GM21825 (cell line): ENCODE measurements at regions not wholly inside any gene's neighbourhood (a gene's known extent, or its start where the extent isn't known, plus 50 kb on each side); places are given as distances from the start of the nearest gene placed in this dataset.
"Not testable (repeated sequence)": the region's sequence is repeated elsewhere in the genome, so short reads cannot be mapped to it uniquely, and the experiment has no call there.

Source experiments
- ATAC-seq: cut with Tn5 transposase; IDR thresholded peaks from one replicate; pipeline ENCODE4 v1.9.1; 2021; ENCODE audit warnings: mild to moderate bottlenecking, moderate library complexity; ENCODE audit not compliant: unreplicated experiment

DNA sequence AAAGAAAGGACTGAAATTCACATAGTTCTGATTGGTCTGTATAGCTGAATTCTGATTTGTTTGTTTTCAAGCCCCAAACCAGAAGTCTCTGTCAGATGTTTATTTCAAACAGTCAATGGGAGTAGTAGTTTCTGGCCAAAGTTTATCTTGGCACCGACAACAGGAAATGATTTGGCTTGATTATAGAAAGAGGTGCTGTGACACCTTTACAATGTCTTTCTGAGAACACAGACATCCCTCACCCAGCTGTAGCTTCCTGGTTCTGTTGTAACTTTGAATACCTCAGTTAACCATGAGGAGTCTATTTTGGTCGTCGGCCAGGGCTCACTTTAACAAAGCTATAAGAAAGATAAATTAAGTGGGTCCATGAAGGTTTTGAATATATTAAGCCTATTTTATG, 545.0 kb upstream of the ZNF804A start:
- no peak for ATAC-seq

DNA sequence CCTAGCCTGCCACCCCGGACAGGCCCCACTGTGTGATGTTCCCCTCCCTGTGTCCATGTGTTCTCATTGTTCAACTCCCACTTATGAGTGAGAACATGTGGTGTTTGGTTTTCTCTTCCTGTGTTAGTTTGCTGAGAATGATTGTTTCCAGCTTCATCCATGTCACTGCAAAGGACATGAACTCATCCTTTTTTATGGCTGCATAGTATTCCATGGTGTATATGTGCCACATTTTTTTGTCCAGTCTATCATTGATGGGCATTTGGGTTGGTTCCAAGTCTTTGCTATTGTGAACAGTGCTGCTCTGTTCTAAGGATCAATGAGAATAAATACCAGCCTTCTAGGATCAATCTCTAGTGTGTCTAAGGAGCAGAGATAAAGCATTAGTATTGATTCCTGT, 543.9 kb upstream of the ZNF804A start:
- ATAC-seq = not testable (repeated sequence)

DNA sequence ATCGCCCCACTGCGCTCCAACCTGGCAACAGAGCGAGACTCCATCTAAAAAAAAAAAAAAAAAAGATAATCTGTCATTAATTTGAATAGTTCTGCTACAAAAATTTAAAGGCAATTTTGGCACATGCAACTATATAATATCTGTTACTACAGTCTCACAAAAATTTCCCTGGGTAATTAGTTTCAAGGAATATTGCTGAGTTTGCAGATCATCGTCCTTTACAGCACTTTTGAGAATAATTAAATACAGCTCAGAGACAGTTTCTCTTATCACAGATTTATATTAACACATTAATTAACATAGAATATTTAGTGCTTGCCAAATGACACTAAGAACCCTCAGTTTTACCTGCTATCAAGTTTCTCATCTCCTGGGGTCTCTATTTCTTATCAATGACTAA, 540.4 kb upstream of the ZNF804A start:
- no peak for ATAC-seq

DNA sequence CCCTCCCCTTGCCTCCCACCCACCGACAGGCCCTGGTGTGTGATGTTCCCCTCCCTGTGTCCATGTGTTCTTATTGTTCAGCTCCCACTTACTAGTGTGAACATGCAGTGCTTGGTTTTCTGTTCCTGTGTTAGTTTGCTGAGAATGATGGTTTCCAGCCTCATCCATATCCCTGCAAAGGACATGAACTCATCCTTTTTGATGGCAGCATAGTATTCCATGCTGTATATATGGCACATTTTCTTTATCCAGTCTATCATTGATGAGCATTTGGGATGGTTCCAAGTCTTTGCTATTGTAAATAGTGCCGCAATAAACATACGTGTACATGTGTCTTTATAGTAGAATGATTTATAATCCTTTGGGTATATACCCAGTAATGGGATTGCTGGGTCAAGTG, 538.1 kb upstream of the ZNF804A start:
- ATAC-seq = not testable (repeated sequence)

DNA sequence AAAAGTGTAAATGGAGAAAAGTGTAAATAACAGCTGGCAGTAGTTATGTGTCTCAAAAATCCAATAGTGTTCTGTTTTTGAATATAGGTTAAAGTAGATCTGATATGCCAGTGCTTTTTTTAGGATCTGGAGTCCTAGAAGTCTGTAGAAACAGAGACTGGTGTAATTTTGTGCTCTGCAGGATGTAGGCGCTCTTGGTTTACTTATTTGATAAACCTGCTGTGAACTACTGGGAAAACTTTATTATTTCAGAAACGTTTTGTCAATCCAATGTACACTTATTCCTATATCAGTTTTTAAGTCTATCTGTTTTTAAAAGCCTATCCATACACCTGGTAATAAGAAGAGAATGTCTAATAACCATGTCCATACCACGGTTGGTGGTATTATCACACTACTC, 530.8 kb upstream of the ZNF804A start:
- ATAC-seq = no peak

DNA sequence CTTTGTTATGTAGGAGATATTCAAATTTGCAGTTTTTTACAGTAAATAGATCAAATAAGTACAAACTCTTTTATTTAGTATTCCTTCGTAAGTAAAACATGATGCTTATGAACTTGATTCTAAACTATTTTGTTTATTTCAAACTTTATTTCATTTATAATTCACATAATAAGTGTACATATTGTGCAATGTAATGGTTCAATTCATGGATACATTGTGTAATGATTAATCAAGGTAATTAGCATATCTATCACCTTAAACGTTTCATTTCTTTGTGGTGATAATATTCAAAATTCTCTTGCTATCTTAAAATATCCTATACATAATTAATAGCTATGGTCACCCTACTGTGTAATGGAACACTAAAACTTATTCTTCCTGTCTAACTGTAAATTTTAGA, 525.9 kb upstream of the ZNF804A start:
- no peak for ATAC-seq

DNA sequence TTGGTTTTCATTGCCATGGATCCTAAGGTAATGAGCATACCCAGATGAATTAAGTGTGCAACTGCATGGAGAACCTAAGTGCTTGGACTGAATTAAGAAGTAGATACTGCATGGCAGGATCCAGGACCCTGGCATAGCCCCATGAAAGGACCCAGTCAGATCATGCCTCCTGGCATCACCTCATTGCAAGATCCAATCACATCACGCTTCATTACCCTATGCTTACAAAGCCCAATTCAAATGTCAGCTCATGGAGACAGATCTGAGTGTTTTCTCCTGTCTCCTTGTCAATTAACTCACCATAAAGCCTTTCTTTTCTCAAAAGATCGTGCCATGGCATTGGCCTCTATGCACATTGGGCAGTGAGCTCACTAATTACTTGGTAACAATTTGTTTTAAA, 519.8 kb upstream of the ZNF804A start:
- ATAC-seq = no peak

DNA sequence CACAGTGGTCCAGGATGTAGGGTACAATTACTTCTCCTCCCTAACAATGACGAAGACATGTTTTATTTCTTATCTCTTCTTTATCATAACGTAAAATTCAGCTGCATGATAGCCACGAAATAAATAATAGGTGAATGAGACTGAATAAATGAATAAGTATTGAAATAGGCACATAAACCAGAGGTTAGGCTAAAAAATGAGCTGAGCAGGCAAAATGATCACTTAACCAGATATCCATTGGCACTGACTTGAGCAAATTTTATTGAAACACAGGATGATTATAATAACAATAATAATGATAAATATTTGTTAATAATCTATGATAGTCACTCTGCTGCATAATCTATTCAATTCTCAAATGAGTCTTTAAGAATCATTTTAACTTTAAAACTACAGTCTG, 506.9 kb upstream of the ZNF804A start:
- no peak for ATAC-seq

DNA sequence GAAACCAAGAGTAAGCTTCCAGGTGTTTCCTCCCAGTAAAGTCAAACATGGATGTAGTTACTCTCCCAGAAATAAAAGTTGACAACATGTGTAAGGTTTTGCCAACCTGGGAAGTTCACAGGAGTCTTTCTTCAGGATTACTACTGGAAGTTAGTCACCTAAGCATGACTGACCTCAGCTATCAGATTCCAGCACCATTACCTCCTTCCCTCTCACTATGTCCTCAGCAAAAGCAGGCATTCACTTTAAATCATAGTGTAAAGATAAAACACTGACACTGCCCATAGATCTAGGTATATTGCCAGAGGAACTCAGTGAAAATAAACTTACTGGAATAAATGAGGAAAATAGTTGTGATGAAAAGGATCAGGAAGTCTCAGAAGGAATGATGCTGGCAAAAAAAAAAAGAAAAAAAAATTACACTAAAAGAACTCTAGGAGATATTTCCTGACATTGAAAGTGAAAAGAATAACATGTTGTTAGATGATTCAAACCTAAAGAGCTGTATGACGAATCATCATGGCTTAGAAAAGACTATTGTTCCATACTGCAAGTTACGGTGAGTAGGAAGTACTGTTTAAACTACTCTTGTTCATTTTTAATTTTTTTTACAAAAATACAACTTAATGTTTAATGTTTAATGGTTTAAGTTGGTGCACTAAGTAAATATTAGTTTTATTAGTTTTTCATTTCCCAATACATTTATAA, 484.5 kb upstream of the ZNF804A start:
- ATAC-seq = no peak

DNA sequence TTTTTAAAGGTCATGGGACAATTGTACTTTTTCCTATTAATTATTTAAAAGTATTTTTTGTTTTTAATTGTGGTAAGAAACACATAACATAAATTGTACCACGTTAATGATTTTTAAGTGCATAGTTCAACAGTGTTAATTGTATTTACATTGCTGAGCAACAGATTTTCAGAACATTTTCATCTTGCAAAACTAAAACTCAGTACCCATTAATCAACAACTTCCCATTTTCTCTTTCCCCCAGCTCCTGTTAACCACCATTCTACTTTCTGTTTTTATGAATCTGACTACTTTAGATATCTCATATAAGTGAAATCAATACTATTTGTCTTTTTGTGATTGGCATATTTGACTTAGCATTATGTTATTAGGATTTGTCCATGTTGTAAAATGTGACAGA, 483.9 kb upstream of the ZNF804A start:
- no peak for ATAC-seq

DNA sequence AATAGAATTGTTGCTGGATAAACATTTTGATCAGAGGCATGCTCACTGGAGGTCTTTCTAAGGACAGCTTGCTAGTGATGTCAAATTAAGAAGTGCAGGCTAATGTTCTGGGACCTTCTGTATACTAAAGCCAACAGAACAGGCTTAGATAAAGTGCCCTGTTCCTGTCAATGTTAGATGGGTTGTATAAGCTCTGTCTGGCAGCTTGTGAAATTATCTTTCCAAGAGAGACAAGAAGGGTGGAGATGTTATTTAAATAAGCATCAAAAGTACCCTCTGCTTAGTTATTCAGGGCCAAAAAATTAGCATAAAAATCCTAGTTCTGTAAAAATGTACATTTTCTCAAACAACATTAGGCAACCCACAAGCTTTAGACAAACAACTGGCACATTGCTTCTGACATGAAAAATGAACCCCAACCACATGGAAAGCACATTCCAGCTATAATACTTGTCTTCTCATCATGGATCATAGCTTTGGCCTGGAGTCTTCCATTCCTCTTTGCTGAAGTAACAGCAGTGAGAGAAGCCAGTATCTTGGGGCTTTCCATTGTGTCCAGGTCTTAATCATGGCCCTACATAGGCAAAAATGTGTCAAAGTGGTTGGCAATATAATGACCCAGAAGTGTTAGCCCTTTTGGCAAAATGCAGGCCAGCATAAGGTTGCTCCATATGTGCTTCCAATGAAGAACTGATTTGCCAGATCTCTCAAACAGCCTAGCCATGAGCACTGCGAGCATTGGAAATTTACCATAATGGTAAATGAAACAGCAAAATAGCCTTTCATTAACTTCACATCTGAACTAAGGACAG, 478.1 kb upstream of the ZNF804A start:
- no peak for ATAC-seq

DNA sequence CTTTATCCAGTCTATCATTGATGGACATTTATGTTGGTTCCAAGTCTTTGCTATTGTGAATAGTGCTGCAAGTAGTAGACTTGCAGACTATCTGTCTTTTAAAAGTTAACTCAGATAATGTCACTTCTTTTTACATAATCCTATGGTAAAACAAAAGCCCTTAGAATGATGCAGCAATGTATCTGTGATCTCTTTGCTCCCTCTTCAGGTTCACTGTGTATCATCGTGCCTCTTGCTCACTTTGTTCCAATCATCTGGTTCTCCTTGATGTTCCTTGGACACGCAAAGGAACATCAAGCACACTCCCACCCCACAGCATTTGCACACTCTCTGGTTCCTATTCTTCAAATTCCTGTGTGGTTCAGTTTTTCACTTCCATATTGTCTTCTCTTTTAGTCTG, 472.5 kb upstream of the ZNF804A start:
- ATAC-seq = no peak

DNA sequence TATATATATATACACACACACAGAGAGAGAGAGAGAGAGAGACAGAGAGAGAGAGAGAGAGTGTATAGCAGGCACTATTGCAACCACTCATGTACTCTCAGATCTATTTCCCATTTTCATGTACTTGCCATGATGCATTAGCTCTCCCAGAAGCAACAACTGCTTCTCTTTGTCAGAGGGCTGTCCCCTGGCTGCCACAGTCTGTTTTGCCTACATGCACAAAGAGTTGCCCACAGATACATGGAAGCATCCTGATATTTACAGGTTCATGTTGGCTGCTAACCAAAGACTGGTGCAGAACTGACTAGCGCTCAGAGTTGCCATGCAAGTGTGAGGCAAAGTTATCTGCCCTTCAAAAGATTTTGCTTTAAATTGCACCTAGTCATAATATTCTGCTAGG, 469.3 kb upstream of the ZNF804A start:
- ATAC-seq = no peak

DNA sequence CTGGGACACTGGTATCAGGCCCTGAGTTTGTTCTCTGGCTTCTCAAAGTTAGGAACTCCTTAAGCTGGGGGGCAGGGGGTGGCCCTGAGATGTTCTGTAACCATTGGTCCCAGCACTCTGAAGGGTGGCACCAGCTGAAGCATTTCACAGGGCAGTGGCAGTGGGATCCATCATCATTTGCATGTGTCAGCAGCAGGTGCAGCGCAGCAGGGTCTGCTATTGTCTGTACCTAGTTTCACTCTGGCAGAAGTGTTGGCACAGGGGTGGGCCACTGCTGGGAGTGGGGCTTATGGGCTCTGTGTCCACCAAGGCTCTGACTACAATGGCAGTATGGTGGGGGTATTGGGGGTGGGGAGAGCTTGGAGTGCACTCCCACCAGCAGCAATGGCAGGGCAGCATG, 460.4 kb upstream of the ZNF804A start:
- ATAC-seq = no peak

DNA sequence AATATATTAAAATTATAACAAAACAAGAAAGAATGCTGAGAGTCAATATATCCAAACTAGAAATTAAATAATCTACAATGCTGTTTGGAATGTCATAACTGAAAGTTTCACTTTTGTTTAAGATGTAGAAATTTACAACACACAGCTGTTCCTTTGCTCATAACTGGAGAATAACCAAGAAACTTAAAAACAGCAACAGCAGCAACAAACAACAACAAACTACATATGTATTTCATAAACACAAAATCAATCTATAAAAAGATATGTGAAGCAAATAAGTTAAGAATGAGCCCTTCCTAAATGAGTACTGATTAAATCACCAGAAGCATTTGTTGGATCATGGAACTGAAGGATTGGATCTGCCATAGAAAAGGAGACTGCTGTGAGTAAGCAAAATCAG, 456.5 kb upstream of the ZNF804A start:
- ATAC-seq = no peak

DNA sequence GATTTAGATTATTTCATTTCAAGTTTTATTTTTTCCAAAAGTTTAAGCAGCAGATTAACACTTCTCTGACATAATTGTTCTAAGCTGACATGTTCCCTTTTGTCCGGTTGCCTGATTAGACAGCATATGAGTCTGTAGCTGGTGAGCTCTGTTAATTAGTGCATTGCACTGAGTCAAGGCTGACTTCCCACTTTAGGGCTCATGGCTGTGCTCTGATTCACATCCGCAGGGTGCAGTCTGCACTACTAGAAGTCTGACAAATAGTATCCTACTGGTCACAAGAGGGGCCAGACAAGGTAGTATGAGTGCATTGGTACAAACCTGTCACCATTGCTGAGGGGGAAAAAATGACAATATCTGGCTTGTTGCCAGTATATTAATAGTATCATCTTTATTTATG, 443.9 kb upstream of the ZNF804A start:
- ATAC-seq = no peak

DNA sequence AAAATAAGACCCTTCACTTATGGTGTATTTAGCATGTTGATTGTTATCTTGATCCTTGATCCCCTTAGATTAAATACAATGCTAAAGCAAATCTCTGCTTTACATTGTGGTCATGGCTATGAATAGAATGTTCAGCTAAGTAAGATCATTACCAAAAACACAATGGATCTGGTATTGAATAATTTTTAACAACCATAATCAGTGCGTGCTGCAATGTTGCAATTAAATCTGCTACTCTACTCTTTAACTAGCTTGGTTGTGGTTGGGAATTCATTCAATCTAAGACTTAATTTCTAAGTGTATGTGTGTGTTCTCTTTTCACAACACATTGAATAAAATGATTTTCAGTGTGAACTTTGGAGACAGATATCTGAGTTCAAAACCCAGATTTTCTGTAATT, 442.5 kb upstream of the ZNF804A start:
- no peak for ATAC-seq

DNA sequence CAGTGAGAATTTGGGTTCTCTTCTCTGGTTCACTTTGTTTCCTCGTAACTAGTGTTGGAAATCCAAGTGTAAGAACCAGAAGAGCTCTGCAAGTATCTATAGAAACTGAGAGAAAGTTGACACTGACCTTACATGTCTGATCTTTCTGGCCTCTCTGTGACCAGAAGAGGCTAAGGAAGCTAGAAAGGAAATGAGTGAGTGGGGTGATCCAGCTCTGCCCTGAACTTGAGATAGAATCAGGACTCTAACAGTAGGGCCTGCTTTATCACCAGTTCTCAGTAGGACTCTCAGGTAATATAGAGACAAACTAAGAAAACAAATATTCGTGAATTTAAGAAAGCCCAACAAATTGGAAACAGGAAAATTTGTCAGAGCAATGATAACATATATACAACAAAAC, 441.2 kb upstream of the ZNF804A start:
- no peak for ATAC-seq

DNA sequence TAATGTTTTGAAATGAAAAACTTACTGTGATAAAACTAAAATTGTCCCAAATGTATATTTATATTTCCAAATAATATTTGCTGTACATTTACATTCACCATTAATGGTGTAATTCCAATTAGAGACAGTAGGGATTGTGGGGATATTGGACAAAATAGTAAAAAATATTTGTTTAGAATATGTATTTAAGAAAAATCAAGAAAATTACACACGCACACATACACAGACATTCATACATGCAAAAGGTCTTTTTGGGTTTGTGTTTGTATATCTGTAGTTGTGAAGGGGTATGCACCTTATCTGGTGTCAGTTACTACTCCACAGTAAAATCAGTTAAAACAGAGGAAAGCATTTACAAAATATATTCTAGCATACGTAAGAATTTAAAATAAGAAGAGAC, 435.9 kb upstream of the ZNF804A start:
- no peak for ATAC-seq

DNA sequence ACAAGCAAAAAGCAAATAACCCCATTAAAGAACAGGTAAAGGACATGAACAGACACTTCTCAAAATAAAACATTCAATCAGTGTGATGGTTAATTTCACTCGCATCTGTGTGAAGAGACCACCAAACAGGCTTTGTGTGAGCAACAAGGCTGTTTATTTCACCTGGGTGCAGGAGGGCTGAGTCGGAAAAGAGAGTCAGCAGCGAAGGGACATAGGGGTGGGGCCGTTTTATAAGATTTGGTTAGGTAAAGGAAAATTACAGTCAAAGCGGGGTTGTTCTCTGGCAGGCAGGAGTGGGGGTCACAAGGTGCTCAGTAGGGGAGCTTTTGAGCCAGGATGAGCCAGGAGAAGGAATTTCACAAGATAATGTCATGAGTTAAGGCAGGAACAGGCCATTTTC, 429.5 kb upstream of the ZNF804A start:
- ATAC-seq = not testable (repeated sequence)

DNA sequence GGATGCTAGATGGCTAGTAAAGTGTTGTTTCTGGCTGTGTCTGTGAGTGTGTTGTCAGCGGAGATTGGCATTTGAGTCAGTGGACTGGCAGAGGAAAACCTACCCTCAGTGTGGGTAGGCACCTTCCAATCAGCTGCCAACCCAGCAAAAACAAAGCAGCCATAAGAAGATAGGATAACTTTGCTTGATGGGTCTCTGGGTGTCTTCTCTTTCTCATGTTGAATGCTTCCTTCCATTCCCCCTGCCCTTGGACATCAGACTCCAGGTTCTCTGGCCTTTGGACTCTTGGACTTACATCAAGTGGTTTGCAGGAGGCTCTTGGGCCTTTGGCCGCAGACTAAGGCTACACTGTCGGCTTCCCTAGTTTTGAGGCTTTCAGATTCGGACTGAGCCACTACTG, 429.0 kb upstream of the ZNF804A start:
- no peak for ATAC-seq

DNA sequence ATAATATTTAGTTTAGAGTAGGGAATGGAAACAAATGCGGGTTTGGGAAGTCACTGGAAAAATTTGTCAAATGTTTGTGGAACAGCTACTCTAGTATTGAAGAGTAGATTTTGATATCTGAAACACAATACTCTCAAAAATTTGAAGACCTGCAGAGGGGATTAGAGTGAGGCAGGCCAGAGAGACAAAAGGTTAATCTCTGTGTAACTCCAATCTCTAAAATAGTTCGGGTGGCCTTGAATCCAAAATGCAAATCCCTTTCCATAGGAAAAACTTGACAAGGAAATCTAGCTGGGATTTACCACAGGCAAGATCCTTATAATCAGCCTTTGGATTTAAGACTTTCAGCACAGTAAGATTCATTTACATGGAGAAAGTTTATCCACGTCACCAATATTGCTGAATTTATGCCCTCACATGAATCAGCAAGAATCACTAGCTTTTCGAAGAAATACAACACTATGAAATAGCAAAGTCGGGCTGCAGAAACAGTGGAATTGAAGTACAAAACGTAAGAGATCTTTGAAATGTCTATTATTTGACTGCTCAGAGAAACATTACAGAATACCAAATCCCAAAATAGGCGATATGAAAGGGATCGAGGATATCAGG, 423.7 kb upstream of the ZNF804A start:
- no peak for ATAC-seq
